IMR-90 (cell line): ENCODE measurements at regions not wholly inside any gene's neighbourhood (a gene's known extent, or its start where the extent isn't known, plus 50 kb on each side); places are given as distances from the start of the nearest gene placed in this dataset.

Source experiments
- ATAC-seq: fragments of 200-7000 bp; cut with Tn5 transposase; 2 replicates; pipeline ENCODE4 v1.9.1; 2020; ENCODE audit warnings: low read depth, mild to moderate bottlenecking, moderate library complexity
- BruUV-seq: library from RNA; stranded (reverse); fragments of 400-500 nt; replicated peaks from 2 replicates; lab custom pipeline; 2021; lab: Mats Ljungman, UMichigan
- CTCF ChIA-PET: fragments of 300-600 bp; formaldehyde crosslinking; extraction: SDS; loops from one replicate; lab custom pipeline; 2021; ENCODE audit warnings: antibody characterized with exemption; lab: Yijun Ruan, JAX
- POLR2A ChIA-PET: fragments of 300-600 bp; sonication (Branson Sonifier 250); formaldehyde crosslinking; loops from one replicate; lab custom pipeline; 2022; ENCODE audit warnings: antibody characterized with exemption; ENCODE audit not compliant: unreplicated experiment; lab: Charles Lee
- DNase-seq: peaks from one replicate; pipeline ENCODE4 v3.0.0; 2013
- H2AFZ ChIP-seq: replicated peaks from 2 replicates; pipeline ENCODE3; 2013; ENCODE audit warnings: low read length, mild to moderate bottlenecking; ENCODE audit not compliant: poor library complexity
- H2AK5ac ChIP-seq: 2 replicates; pipeline ENCODE4 v1.6.1; 2013; ENCODE audit warnings: low read depth, low read length, inconsistent platforms
- H2AK9ac ChIP-seq: replicated peaks from 2 replicates; pipeline ENCODE3; 2013; ENCODE audit warnings: mild to moderate bottlenecking, low read depth, low read length, moderate library complexity; ENCODE audit not compliant: poor library complexity
- H2BK120ac ChIP-seq: 2 replicates; pipeline ENCODE4 v1.6.1; 2013; ENCODE audit warnings: low read depth, low read length, inconsistent platforms
- H2BK15ac ChIP-seq: 3 replicates; pipeline ENCODE4 v1.6.1; 2013; ENCODE audit warnings: low read depth, low read length, inconsistent platforms
- H2BK20ac ChIP-seq: 2 replicates; pipeline ENCODE4 v1.6.1; 2013; ENCODE audit warnings: low read depth, mild to moderate bottlenecking, inconsistent platforms, low read length, moderate library complexity
- H2BK5ac ChIP-seq: 2 replicates; pipeline ENCODE4 v1.6.1; 2013; ENCODE audit warnings: mild to moderate bottlenecking, low read depth, low read length, inconsistent platforms; ENCODE audit not compliant: poor library complexity, severe bottlenecking
- H3K14ac ChIP-seq: replicated peaks from 2 replicates; pipeline ENCODE4 v1.6.1; 2013; ENCODE audit warnings: low read depth, low read length, inconsistent platforms
- H3K18ac ChIP-seq: 2 replicates; pipeline ENCODE4 v1.6.1; 2013; ENCODE audit warnings: low read depth, low read length, control low read depth
- H3K23ac ChIP-seq: 2 replicates; pipeline ENCODE4 v1.6.1; 2013; ENCODE audit warnings: low read depth, low read length, inconsistent platforms
- H3K27ac ChIP-seq: 2 replicates; pipeline ENCODE4 v1.5.1; 2013; ENCODE audit warnings: mild to moderate bottlenecking, control low read depth, low read length; ENCODE audit not compliant: insufficient read depth
- H3K27me3 ChIP-seq: 2 replicates; pipeline ENCODE4 v1.6.1; 2013; ENCODE audit warnings: low read length; ENCODE audit not compliant: control insufficient read depth, insufficient read depth
- H3K36me3 ChIP-seq: 2 replicates; pipeline ENCODE4 v1.6.1; 2013; ENCODE audit warnings: low read length, mixed read lengths; ENCODE audit not compliant: control insufficient read depth, insufficient read depth
- H3K4ac ChIP-seq: 2 replicates; pipeline ENCODE4 v1.6.1; 2013; ENCODE audit warnings: low read depth, low read length, inconsistent platforms
- H3K4me1 ChIP-seq: 2 replicates; pipeline ENCODE4 v1.6.1; 2013; ENCODE audit warnings: low read length, mixed read lengths; ENCODE audit not compliant: control insufficient read depth, insufficient read depth
- H3K4me2 ChIP-seq: 2 replicates; pipeline ENCODE4 v1.6.1; 2013; ENCODE audit warnings: low read depth, mild to moderate bottlenecking, control low read depth, low read length, moderate library complexity
- H3K4me3 ChIP-seq: 2 replicates; pipeline ENCODE4 v1.5.1; 2013; ENCODE audit warnings: low read depth, mild to moderate bottlenecking, control low read depth, low read length, moderate library complexity; ENCODE audit not compliant: insufficient read depth
- H3K56ac ChIP-seq: 2 replicates; pipeline ENCODE4 v1.6.1; 2013; ENCODE audit warnings: low read length, inconsistent platforms; ENCODE audit not compliant: insufficient read depth; ENCODE audit errors: extremely low read depth
- H3K79me1 ChIP-seq, 2 experiments: 2 replicates each; pipeline ENCODE4 v1.6.1; 2013; ENCODE audit warnings: low read length in 2 of 2, inconsistent platforms in 1 of 2, low read depth in 1 of 2
- H3K9ac ChIP-seq: 2 replicates; pipeline ENCODE4 v1.6.1; 2013; ENCODE audit warnings: low read depth, low read length, control low read depth
- H3K9me1 ChIP-seq: 2 replicates; pipeline ENCODE4 v1.6.1; 2013; ENCODE audit warnings: low read length, inconsistent platforms; ENCODE audit not compliant: insufficient read depth
- H3K9me3 ChIP-seq: 2 replicates; pipeline ENCODE4 v1.6.1; 2013; ENCODE audit warnings: low read length; ENCODE audit not compliant: control insufficient read depth, insufficient read depth
- H4K20me1 ChIP-seq: 2 replicates; pipeline ENCODE4 v1.6.1; 2013; ENCODE audit warnings: low read length, inconsistent platforms; ENCODE audit not compliant: insufficient read depth
- H4K5ac ChIP-seq: 2 replicates; pipeline ENCODE4 v1.6.1; 2013; ENCODE audit warnings: mild to moderate bottlenecking, low read depth, low read length, control low read depth
- H4K8ac ChIP-seq, 2 experiments: 2 replicates each; pipeline ENCODE4 v1.6.1; 2013; ENCODE audit warnings: low read depth in 2 of 2, low read length in 2 of 2, control low read depth in 1 of 2, inconsistent platforms in 1 of 2
- H4K91ac ChIP-seq: 2 replicates; pipeline ENCODE4 v1.6.1; 2013; ENCODE audit warnings: low read depth, low read length, inconsistent platforms; ENCODE audit not compliant: insufficient read depth
- FOS ChIP-seq: fragments of 150-350 bp; IDR thresholded peaks from 2 replicates; pipeline ENCODE4 v1.6.1; 2016; ENCODE audit warnings: low read depth, low read length
- MAZ ChIP-seq: IDR thresholded peaks from 2 replicates; pipeline ENCODE4 v1.6.1; 2012; ENCODE audit warnings: low read depth, mild to moderate bottlenecking, low read length, improper control_type of control experiment, moderate library complexity, borderline replicate concordance
- NFE2L2 ChIP-seq: fragments of 150-350 bp; IDR thresholded peaks from 2 replicates; pipeline ENCODE4 v1.6.1; 2016; ENCODE audit warnings: low read depth, mild to moderate bottlenecking, low read length
- RFX5 ChIP-seq: IDR thresholded peaks from 2 replicates; pipeline ENCODE4 v1.8.0; 2012; ENCODE audit warnings: low read depth, mild to moderate bottlenecking, low read length, moderate library complexity
- USF2 ChIP-seq: fragments of 150-350 bp; IDR thresholded peaks from 2 replicates; pipeline ENCODE4 v1.6.1; 2017; ENCODE audit warnings: mild to moderate bottlenecking, antibody characterized with exemption, low read length, low read depth
- WGBS, 2 experiments: methylation state at CpG; one replicate each; pipeline versions ENCODE4 v1.1.5 to v1.1.7; 2013; ENCODE audit warnings: missing lambda C conversion rate in 2 of 2; ENCODE audit not compliant: insufficient read length in 1 of 2; ENCODE audit errors: extremely low coverage in 2 of 2; 5-methylcytosine and 5-hydroxymethylcytosine counted together
- dilution Hi-C: fragments of 300-500 bp; cut with HindIII; formaldehyde crosslinking; loops from one replicate; pipeline ENCODE4 v1.14.3; 2018; ENCODE audit warnings: low sequenced_read_pairs; ENCODE audit not compliant: unreplicated experiment
- in situ Hi-C: fragments of 300-500 bp; cut with MboI; formaldehyde crosslinking; loops from 3 replicates; pipeline ENCODE4 v1.14.3; 2019; ENCODE audit warnings: low sequenced_read_pairs, inconsistent platforms, mixed read lengths
- intact Hi-C: fragments of 100-400 bp; cut with micrococcal nuclease; formaldehyde crosslinking; loops from 2 replicates; pipeline ENCODE4 v1.10.0; 2022
- TF ChIP-seq, protein P1 (sequence below): conservative IDR thresholded peaks from 2 replicates; pipeline ENCODE4 v1.5.1; 2012; ENCODE audit warnings: mild to moderate bottlenecking, low read depth, low read length, improper control_type of control experiment
- TF ChIP-seq, protein P2 (sequence below): fragments of 150-350 bp; IDR thresholded peaks from 2 replicates; pipeline ENCODE4 v1.6.1; 2016; ENCODE audit warnings: low read depth, mild to moderate bottlenecking, low read length, moderate library complexity, borderline replicate concordance

- dilution Hi-C loops (no loop called here), intact Hi-C loops (no loop called here), in situ Hi-C loops (no loop called here)
- no peaks in the 10 kb centered on the region for H3K9me3 ChIP-seq
- H3K9ac ChIP-seq = no peak overlapping the region
- H2BK5ac ChIP-seq = no peak overlapping the region
- H4K91ac ChIP-seq = no peak overlapping the region
- H2AK9ac ChIP-seq = no peak overlapping the region
- H3K4me1 ChIP-seq = no peaks in the 10 kb centered on the region
- no peak overlapping the region for H3K14ac ChIP-seq
- H4K20me1 ChIP-seq = no peaks in the 10 kb centered on the region
- no peak overlapping the region for H3K4me2 ChIP-seq
- no peak overlapping the region for H4K5ac ChIP-seq
- no peak overlapping the region for H3K4me3 ChIP-seq
- POLR2A ChIA-PET = no interaction called here
- H2BK15ac ChIP-seq = no peak overlapping the region
- no peak overlapping the region for H3K27ac ChIP-seq
- no peak overlapping the region for H3K18ac ChIP-seq
- DNase-seq = no peak
- no TSS peak for BruUV-seq
- no peaks in the 10 kb centered on the region for H3K27me3 ChIP-seq
- no peaks in the 10 kb centered on the region for H3K79me1 ChIP-seq
- H2AFZ ChIP-seq = no peak overlapping the region
- no peak overlapping the region for H2BK20ac ChIP-seq
- H3K23ac ChIP-seq = no peak overlapping the region
- TF ChIP-seq RFX5 (no peak), USF2 (no peak), NFE2L2 (no peak), FOS (no peak), MAZ (no peak)
- TF ChIP-seq, protein P1, sequence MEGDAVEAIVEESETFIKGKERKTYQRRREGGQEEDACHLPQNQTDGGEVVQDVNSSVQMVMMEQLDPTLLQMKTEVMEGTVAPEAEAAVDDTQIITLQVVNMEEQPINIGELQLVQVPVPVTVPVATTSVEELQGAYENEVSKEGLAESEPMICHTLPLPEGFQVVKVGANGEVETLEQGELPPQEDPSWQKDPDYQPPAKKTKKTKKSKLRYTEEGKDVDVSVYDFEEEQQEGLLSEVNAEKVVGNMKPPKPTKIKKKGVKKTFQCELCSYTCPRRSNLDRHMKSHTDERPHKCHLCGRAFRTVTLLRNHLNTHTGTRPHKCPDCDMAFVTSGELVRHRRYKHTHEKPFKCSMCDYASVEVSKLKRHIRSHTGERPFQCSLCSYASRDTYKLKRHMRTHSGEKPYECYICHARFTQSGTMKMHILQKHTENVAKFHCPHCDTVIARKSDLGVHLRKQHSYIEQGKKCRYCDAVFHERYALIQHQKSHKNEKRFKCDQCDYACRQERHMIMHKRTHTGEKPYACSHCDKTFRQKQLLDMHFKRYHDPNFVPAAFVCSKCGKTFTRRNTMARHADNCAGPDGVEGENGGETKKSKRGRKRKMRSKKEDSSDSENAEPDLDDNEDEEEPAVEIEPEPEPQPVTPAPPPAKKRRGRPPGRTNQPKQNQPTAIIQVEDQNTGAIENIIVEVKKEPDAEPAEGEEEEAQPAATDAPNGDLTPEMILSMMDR = no peak
- TF ChIP-seq, protein P2, sequence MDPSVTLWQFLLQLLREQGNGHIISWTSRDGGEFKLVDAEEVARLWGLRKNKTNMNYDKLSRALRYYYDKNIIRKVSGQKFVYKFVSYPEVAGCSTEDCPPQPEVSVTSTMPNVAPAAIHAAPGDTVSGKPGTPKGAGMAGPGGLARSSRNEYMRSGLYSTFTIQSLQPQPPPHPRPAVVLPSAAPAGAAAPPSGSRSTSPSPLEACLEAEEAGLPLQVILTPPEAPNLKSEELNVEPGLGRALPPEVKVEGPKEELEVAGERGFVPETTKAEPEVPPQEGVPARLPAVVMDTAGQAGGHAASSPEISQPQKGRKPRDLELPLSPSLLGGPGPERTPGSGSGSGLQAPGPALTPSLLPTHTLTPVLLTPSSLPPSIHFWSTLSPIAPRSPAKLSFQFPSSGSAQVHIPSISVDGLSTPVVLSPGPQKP = no peak
- H4K8ac ChIP-seq = no peak overlapping the region
- H2BK120ac ChIP-seq = no peak overlapping the region
- CTCF ChIA-PET = no interaction called here
- no peaks in the 10 kb centered on the region for H3K9me1 ChIP-seq
- H3K56ac ChIP-seq = no peak overlapping the region
- H2AK5ac ChIP-seq = no peak overlapping the region
- no CpG with 5 or more reads among the region's 2 CpGs for WGBS, 2 experiments
- ATAC-seq = no peak
- H3K4ac ChIP-seq = no peak overlapping the region
- H3K36me3 ChIP-seq = no peaks in the 10 kb centered on the region
Measured at GRCh38 chr9:79501546-79501945, 70.2 kb upstream of the TLE4 start.
